Stimulated activated CD4-positive, alpha-beta T cell treated with anti-CD3 and anti-CD28 coated beads, Interleukin-4, amount 100 ng/mL, for 24 hours (primary cell): ENCODE measurements at regions not wholly inside any gene's neighbourhood (a gene's known extent, or its start where the extent isn't known, plus 50 kb on each side); places are given as distances from the start of the nearest gene placed in this dataset.
"Not testable (repeated sequence)": the region's sequence is repeated elsewhere in the genome, so short reads cannot be mapped to it uniquely, and the experiment has no call there.

Experiments used
- DNase-seq: peaks from one replicate; pipeline ENCODE4 v3.0.0-alpha.2; 2020

DNA sequence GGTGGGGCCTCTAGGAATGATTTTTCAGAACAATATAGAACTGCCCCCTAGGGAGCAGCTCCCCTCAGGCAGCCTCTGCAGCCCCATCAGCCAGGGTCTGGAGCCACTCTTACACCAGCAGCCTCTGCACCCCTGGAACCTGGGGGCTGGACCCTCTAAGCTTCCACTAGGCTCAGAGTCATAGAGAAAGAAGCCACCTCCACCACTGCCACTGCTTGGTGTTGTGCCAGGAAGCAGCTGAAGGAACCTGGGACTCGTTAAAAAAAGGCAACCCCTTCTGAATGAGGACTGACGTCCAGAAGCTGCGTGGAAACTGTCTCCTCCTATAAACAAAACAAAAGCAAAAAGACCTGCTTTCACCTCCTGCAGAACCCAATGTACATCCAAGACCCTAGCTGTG, 98.1 kb upstream of the HS6ST1 start:
- no peak for DNase-seq

DNA sequence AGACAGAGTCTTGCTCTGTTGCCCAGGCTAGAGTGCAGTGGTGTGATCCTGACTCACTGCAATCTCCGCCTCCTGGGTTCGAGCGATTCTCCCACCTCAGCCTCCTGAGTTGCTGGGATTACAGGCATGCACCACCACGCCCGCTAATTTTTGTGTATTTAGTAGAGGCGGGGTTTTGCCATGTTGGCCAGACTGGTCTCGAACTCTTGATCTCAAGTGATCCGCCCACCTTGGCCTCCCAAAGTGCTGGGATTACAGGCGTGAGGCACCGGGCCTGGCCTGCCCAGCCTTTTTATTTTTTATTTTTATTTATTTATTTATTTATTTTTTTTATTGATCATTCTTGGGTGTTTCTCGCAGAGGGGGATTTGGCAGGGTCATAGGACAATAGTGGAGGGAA, 98.6 kb upstream of the HS6ST1 start:
- DNase-seq: not testable (repeated sequence)

DNA sequence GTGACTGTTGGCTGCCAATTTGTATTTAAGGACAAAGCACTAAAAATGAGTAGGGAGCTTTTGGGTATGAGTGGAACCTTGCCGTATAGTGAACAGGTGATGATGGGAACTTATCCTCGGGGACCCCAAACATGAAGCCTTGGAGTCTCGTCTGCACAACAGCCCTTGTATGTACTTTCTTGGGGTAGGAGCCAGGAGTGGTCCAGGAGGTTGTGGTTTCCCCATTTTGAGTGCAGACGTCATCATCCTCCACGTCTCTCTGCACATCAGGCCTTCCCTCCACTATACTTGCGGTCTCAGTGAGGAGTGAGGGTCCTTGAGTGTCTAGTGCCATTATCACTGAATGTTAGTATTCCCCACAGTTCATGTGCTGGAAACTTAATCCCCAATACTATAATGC, 101.5 kb upstream of the HS6ST1 start:
- DNase-seq: no peak

DNA sequence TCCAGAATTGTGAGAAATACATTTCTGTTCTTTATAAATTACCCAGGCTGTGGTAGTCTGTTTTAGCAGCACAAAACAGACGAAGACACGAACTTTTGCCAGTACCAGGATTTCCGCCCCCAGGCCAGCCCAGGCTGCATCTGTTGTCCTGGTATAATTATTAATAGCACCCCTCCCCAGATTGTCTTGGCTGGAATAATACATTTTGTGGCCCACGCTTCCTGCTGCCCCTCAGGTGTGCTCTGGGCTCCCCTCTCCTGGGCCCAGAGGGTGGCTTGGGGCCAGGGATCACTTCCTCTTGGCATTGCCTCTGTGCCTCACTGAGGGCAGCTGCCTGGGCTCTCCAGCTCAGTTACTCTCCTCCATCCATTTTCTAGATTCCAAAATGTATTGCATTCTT, 102.1 kb upstream of the HS6ST1 start:
- DNase-seq: no peak

DNA sequence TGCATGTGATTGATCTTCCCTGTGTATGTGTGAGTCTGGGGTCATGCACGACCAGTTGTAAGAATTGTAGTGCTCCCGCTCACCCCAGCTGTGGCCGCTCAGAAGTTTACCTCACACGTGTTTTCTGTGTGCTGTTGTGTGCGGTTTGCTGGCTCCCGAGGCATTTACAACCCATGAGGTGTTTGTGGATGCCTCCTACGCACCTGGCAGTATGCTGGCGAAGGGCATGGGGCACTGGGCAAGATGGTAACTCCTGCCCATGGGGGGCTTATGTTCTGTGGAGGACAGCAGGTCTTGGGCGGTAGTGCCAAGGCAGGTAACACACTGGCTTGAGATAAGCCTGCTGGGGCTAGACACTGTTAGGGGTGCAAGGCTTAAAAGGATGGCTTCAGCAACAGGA, 102.6 kb upstream of the HS6ST1 start:
- no peak for DNase-seq

DNA sequence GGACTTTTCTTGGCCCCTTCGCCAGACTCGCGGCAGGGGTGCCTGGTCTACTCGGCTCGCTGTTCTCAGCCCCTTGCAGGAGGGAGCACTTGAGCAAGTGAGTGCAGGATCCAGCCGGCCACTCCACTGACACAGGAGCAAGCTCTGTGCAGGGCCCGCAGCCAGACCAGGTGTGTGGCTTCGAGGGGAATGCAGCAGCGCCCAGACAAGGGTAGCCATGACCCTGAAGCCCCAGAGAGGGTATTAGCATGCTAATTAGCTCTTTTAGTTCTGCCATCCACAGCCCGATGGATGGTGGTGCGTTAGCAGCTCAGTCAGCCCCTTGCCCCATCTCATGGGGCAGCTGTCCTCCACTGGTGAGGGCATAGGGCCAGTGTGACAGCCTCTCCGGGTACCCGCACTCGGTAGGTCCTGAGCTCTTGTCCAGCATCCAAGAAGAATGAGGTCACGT, 103.2 kb upstream of the HS6ST1 start:
- no peak for DNase-seq

DNA sequence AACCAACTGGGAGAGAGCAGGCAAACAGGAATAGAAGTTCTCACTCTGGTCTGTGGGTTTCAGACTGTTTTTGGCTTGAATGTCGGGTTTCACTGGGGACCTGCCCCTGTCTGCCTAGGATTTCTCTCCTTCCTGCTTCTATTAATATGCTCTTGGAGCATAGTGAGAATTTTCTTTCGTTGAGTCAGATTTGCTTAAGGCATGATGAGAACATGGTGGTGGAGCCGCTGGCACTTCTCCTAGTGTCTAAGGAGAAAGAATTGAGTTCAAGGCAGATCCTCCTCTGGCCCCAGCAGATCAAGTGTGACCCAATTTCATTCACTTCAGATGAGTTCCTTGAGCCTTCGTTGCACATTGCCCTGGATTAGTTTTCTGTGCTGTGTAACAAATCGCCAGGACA, 103.9 kb upstream of the HS6ST1 start:
- no peak for DNase-seq

DNA sequence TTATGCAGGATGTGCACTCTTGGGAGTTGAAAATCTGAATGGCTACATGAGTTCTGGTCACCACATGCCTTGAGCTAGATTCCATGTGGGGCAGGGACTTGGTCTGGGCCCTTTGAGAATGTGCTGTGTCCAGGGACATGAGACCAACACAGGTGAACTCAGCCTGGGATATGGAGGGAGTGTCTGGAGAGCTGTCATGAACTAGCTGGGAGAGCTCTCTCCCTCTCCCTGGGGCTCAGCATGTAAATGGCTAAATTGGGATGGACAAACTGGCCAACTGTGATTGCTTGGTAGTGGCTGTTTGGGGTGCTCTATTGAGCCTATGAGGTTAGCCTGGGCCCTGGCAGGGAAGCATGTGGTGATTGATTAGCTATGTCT, 105.1 kb upstream of the HS6ST1 start:
- peak; percentile 2 for DNase-seq

DNA sequence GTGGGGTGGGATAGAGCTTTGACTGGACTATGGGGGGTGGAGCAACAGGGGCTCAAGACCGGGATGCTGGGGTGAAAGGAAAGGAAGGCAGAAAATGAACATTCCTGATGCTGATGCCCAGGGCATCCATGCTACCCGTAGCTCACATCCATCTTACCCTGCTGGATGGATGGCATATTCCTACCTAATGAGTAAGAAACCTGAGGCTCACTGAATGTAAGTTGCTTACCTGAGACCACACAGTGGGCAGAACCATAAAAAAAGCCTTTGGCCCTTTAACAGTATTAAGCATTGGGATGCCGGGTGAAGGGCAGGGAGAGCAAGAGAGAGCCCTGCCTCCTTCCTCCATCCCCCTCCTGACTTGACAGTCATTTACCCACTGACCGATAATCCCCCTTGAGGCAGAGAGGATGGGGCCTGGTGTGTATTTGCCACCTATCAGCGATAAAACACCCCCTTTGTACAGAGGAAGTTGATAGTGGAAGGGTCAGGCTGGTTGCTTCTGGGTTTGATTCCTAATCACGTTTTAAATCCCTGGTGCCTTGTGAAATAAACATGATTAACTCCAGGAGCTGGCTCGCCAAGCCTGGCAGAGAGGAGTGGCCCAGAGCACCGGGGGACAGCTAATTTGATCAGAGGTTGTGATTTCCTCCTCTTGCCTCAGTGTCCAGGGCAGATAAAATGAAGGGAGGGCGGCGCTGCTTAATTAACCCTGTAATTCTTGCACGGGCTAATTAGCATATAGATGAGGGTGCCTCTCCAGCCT, 105.9 kb upstream of the HS6ST1 start:
- no peak for DNase-seq

DNA sequence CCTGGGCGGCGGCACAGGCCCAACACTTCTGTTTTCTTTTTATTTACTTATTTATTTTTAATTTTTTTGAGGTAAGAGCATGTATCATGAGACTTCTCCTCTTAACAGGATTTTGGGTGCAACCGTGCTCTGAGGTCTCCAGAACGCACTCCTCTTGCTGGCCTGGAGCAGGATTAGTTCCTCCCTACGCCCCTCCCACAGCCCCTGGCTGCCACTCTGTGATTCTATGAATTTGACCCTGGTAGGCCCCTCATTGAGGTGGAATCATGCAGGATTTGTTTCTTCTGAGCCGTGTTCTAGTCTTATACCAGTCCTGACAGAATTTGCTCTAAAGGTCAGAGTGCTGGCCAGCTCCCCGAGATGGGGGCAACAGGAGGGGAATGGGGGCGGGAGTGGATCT, 106.5 kb upstream of the HS6ST1 start:
- no peak for DNase-seq

DNA sequence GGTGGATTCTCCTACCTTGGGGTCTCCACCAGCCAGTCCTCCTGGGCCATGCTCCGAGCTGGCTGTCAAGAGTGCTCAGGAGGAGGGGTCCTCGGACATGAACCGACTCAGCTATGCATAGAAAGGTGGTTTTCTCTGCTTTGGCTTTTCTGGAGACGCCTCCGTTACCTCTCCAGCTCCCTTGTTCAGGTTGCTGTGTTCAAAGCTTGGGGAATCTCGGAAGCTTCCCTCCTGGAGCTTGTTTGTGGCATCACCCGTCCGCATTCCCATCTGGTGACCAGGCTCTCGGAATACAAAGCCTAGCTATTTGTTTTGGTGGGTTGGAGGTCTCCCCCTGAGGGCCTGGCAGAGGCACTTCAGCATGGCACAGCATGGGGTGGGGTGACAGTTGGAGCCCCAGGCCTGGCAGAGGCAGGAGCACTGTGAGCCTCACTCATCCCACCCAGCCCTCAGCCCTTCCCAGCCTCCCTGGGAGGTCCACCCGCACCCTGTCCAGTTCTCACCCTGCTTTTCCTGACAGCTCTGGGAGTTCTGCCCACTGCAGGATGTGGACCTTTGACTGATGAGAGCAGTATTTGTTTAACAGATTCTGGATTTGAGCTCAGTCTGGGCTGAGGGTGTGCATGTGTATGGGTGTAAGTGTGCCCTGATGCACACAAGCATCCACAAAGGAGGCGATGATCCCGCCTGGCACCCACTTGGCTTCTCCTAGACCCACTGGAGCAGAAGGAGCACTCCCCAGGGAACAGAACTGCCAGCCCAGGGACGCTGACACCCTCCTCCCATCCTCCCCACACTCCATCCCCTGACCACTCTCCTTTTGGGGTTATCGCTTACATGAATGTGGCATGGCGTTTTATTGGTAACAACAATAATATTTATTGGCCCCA, 107.3 kb upstream of the HS6ST1 start:
- no peak for DNase-seq

DNA sequence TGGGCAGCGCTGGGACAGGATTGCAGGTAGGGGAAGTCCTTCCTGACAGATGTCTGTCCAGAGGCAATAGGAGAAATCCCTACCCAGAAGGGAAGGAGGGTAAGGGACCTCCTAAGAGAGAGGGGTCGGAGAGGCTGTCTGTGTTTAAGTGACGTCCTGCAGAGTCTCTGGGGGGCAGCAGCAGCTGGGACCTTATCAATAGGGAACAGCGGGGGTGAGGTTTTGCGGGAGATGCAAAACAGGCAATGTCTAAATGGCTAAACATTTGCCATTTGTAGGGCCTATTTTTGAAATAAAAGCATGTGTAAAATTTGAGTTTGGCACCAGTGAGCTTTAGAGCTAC, 108.7 kb upstream of the HS6ST1 start:
- DNase-seq: no peak

DNA sequence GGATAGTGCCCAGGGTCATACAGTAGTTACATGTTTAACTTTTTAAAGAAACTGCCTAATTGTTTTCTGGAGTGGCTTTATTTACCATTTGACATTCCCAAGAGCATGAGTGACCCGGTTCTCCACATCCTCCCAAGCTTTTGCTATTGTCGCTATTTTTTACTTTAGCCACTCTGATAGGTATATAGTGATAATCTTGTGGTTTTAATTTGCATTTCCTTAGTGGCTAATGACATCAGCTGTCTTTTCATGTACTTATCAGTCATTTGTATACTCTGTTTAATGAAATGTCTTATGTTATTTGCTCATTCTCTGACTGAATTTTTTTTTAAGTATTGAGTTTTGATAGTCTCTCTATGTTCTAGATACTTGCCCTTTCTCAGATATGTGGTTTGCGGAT, 109.7 kb upstream of the HS6ST1 start:
- DNase-seq: no peak

DNA sequence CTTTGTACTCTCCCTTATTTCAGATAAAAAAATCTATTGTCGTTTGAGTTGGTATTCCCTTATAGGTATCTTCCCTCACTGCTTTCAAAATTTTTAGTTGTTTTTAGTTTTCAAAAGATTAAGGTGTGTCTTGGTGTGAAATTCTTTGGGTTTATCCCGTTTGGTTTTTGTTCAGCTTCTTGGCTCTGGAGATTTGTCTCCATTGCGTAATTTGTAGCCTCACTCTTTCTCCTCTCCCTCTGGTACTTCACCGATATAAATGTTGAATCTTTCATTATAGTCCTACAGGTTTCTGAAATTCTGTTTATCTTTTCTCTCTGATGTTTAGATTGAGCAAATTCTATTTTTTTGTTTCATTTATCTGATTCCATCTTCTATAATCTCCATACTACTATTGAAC, 113.8 kb upstream of the HS6ST1 start:
- no peak for DNase-seq

DNA sequence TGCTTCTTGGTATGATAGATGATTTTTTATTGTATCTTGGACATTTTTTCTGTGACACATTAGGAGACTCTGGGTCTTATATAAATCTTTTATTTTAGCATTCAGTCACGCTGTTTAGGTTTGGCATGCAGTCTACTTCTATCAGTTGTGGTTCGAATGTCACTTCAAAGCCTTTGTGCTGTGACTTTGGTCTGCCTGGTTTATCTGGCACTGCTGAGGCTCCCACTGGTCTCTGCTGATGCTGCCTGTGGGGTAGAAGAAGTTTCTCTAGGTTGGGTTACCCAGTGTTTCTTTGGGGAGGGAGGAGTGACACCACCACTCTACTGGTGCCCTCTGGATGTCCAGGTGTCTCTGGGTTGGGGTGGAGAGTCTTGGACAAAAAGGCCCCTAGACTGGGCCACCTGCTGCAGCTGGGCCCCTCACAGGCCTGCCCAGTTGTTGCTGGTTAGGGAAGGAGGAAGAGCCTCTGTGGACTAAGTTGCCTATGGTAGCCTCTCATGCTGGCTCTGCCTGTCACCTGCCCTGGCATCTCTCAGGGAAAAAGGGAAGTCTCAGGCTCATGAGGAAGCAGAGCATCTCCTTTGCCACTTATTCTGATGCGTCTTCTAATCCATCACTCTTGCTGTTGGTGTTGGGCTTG, 115.4 kb upstream of the HS6ST1 start:
- no peak for DNase-seq

DNA sequence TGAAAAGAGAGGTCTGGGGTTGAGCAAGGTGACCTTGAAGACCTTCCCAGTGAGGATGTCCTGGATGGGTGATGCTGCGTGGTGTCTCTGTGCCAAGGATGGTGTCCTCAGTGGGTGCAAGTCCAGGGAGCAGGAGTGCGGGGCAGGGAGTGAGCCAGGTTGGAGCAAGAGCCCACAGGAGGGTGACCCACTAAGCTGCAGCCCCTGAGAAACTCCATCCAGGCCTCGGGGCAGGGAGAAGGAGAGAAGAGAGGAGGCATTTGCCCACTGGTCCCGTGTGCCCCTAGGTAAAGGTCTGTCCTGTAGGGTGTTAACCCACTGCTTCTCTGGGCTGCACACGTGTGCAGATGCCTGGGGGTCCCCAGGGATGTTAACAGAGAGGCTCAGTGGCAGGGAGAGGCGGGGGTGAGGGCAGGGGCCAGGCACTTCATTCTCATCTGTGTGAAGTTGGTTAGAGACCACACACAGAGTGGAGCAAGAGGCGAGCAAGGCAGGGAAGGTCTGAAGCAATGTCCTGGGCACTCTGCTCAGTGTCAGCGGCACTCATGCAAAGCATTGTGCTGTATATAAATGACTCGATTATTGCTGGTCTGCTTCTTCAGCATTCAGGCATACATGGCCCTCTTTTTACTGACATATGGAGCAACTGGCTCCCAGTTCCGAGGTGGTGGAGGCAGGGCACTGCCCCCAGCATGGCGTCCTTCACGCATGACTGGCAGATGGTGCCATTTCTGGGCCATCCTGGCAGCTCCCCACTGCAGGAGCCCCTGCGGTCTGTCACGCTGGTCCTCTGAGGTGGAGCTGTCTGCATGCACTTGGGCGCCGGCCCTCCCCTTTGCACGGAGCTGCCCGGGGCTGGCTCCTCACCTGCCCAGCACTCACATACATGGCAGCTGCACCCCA, 117.2 kb upstream of the HS6ST1 start:
- no peak for DNase-seq

DNA sequence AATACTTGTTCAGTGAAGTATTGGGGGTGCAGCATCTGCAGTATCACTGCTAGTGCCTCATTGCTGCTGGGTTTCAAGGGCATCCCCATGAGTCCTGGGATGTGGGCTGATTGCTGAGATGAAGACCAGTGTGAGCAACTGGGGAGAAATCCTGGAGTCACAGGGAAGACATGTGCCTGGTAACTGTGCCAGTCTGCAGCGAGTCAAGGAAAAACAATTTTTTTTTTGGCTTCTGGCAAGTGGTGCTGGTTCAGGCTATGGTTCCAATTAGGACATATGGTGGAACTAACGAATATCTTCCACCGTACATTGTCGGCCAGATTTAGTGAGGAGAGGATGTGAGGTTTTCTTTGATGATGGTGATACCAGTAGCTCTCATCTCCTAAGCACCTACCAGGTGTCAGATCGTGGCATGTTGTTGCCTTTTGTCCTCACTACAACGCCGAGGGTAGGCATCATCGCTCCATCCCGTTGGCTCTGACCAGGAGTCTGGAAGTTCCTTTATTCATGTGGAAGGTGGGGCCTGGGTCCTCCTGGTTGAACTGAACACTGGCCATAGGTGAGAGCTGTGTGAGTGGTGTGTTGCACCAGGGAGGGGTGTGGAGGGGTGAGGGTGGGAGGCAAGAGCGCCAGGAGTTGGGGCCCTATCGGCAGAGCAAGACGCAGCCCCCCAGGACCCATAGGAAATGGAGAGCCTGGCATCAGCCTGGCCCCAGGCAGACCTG, 118.0 kb upstream of the HS6ST1 start:
- DNase-seq: no peak

DNA sequence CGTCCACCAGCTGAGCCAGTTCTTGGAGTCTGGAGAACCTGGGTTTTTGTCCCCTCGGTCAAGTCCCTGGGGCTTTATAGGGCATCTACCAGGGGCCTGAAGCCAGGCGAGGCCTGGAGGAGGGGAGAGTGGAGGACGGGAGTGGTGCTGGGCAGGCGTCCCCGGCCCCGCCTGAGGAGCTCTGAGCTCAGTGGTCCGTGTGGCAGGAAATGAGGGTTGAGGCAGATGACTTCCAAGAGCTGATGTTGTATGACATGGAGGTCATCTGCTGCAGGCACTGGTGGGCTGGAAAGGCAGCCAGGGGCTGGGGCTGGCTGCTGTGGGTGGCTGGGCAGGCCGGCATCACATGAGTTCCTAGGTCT, 118.5 kb upstream of the HS6ST1 start:
- DNase-seq: no peak

DNA sequence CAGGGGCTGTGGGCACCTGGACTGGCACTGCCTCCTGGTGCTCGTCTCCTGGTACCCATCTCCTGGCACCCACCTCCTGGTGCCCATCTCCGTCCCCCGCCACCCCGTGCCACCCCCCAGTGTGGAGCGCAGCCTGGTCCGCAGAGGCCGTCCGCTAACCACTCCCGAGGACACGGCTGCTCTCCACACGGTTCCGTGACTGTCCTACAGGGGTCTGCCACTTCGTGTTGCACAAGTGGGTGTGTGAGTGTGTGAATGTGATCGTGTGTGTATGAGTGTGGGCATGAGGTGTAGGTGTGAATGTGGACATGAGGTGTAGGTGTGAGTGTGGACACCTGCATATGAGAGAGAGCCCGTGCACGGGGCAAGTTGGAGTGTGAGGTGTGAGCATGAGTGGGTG, 119.4 kb upstream of the HS6ST1 start:
- DNase-seq: no peak

DNA sequence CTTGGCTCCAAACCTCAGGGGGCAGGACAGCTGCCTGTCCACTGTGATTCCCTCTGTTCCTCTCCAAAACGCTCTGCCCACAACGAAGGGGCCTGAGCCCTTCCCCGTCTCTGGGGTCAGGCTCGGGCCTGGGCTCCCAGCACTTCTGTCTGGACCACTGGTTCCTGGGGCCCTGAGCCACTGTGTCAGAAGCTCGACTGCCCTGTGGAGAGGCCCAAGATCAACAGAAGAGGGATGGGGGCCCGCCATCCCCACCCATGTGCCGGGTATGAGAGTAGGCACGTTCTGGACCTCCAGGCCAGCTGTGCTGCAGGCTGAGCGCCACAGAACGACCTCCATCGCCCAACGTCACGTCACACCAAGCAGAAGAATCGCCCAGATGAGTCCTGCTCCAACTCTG, 119.9 kb upstream of the HS6ST1 start:
- no peak for DNase-seq

DNA sequence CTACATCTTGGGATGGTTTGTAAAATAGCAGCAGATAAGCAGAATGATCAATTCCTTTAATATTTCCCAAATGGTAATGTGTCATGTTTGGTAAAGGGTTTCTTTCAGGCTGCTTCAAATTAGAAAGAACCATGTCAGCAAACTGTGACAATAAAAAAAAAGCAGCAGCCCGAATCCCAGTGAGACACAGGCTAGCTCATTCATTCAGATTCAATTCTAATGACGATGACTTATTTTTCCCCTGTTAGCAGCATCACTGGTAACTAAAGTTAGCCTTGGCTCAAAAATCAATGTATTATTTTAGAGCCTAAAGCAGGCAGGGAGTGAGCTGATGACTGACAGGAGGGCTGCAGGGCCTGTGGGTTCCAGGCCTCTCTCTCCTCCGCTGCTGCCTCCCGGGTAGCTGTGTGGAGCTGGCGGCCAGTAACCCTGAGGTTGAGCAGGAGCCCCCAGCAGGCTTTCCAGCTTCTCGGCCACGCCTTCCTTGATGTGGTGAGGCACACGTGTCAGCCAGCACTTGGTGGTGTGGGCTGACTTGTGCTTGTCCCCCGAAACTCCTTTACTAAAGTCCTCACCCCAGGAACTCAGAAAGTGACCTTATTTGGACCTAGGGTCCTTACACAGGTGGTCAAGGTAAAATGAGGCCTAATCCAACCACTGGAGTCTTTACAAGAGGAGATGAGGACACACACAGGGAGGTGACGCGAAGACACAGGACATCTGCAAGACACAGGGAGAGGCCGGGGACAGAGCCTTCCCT, 120.5 kb upstream of the HS6ST1 start:
- DNase-seq: no peak
